ENCODE measurements at regions not wholly inside any gene's neighbourhood (a gene's known extent, or its start where the extent isn't known, plus 50 kb on each side); places are given as distances from the start of the nearest gene placed in this dataset.

DNA sequence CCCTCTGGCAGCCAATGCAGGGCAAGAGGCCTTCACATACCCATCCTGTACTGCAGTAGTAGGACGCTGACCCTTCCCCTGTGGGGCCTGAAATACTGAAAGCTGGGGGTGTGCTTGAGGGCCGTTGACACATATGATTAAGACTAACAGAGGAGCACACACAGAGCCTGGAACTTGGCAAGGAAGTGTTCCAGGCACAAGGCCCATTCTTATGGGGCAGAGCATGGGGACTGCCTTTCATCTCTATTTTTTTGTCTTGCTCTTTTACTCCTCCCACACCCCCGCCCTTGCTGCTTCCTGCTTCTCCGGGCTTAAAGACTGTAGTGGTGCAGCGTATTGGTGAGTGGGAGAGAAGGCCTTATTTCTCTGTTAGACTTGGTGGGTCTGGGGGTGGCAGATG, 137.4 kb downstream of the BACH1 start:
- no peaks in the 10 kb centered on the region for H3K79me1 ChIP-seq (ENCODE audit: insufficient read depth, low read depth, low read length, poor library complexity, severe bottlenecking)
- H3K4me3 Mint-ChIP-seq: no peak overlapping the region
- H3K9ac ChIP-seq (ENCODE audit: extremely low read depth, insufficient read length, low read length): no peak overlapping the region
- H3K4me1 ChIP-seq (ENCODE audit: insufficient read depth, low read length): no peaks in the 10 kb centered on the region
- no peak overlapping the region for H2BK5ac ChIP-seq (ENCODE audit: insufficient read length, low read length)
- H4K5ac ChIP-seq (ENCODE audit: insufficient read length, low read depth, low read length): no peak overlapping the region
- no peaks in the 10 kb centered on the region for H4K20me1 ChIP-seq (ENCODE audit: control insufficient read depth, insufficient read depth, insufficient read length)
- no peak overlapping the region for H3T11ph ChIP-seq (ENCODE audit: low read length)
- no peak overlapping the region for H3K4me2 ChIP-seq (ENCODE audit: insufficient read depth, insufficient read length, low read length)
- H2BK15ac ChIP-seq (ENCODE audit: low read depth, low read length): no peak overlapping the region
- WGBS (ENCODE audit: extremely low coverage, insufficient read length, low lambda C conversion rate): no CpG with 5 or more reads among the region's 5 CpGs
- H4K91ac ChIP-seq (ENCODE audit: insufficient read length, low read depth, low read length): no peak overlapping the region
- peaks cover 9 to 13% of the 10 kb centered on the region in 2 experiments for H3K4me1 Mint-ChIP-seq
- peak overlapping the region in 2 of 3 experiments; percentile 19 to 81; a peak in 2 of 7 replicates for H3K27ac Mint-ChIP-seq
- no peak overlapping the region for H2BK20ac ChIP-seq (ENCODE audit: low read depth, low read length, poor library complexity, severe bottlenecking)
- H3K9me3 Mint-ChIP-seq: no peaks in the 10 kb centered on the region
- H4K8ac ChIP-seq (replicated peaks; ENCODE audit: insufficient read length, low read depth, low read length): no peak overlapping the region
- H3K18ac ChIP-seq (ENCODE audit: insufficient read length, low read depth, low read length): no peak overlapping the region
- no peaks in the 10 kb centered on the region for H3K27me3 Mint-ChIP-seq (ENCODE audit: low read depth)
- H3K79me2 ChIP-seq (ENCODE audit: insufficient read depth, low read length): no peaks in the 10 kb centered on the region
- no peaks in the 10 kb centered on the region for H3K27me3 ChIP-seq (ENCODE audit: insufficient read depth, low read length)
- H2BK120ac ChIP-seq (ENCODE audit: low read depth, low read length, poor library complexity, severe bottlenecking): no peak overlapping the region
- H2AK5ac ChIP-seq (ENCODE audit: insufficient read length, low read length): no peak overlapping the region
- H3K36me3 Mint-ChIP-seq (ENCODE audit: insufficient read depth in 1 of 3, low read depth in 3 of 3): no peaks in the 10 kb centered on the region
- H3K27ac ChIP-seq (ENCODE audit: insufficient read length, low read depth, low read length): no peak overlapping the region
- no peak overlapping the region for H3K56ac ChIP-seq (ENCODE audit: insufficient read length, low read depth, low read length)
- H3K14ac ChIP-seq (ENCODE audit: insufficient read depth, low read length): no peak overlapping the region
- no peak overlapping the region for H3K4ac ChIP-seq (ENCODE audit: low read depth, low read length)
- H3K23ac ChIP-seq (ENCODE audit: insufficient read length, low read depth, low read length): no peak overlapping the region
- H3K9me3 ChIP-seq (ENCODE audit: control insufficient read depth, low read depth, low read length): no peaks in the 10 kb centered on the region
- H2AFZ ChIP-seq (ENCODE audit: low read length): no peak overlapping the region
- TF ChIP-seq, protein P1, sequence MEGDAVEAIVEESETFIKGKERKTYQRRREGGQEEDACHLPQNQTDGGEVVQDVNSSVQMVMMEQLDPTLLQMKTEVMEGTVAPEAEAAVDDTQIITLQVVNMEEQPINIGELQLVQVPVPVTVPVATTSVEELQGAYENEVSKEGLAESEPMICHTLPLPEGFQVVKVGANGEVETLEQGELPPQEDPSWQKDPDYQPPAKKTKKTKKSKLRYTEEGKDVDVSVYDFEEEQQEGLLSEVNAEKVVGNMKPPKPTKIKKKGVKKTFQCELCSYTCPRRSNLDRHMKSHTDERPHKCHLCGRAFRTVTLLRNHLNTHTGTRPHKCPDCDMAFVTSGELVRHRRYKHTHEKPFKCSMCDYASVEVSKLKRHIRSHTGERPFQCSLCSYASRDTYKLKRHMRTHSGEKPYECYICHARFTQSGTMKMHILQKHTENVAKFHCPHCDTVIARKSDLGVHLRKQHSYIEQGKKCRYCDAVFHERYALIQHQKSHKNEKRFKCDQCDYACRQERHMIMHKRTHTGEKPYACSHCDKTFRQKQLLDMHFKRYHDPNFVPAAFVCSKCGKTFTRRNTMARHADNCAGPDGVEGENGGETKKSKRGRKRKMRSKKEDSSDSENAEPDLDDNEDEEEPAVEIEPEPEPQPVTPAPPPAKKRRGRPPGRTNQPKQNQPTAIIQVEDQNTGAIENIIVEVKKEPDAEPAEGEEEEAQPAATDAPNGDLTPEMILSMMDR (conservative IDR thresholded peaks at IDR 0.05): no peak
- no peaks in the 10 kb centered on the region for H3K23me2 ChIP-seq (ENCODE audit: insufficient read length, low read depth, low read length, poor library complexity, severe bottlenecking)
- DNase-seq: no peak
- no peak overlapping the region for H2BK12ac ChIP-seq (ENCODE audit: insufficient read length, low read depth, low read length)
